ENCODE measurements at regions not wholly inside any gene's neighbourhood (a gene's known extent, or its start where the extent isn't known, plus 50 kb on each side); places are given as distances from the start of the nearest gene placed in this dataset.

GRCh38 chr5:89343666-89344065, 460.7 kb upstream of the MEF2C start:
- DNase-seq (ENCODE audit: low read depth) = no peak
- TF ChIP-seq CTCF (IDR thresholded peaks at IDR 0.05; ENCODE audit: control insufficient read depth, insufficient read depth, low read depth, low read length, missing control alignments) = no peak
- no peak overlapping the region for H3K4me3 ChIP-seq (ENCODE audit: control insufficient read depth, low read depth, low read length)

- TF ChIP-seq CTCF (IDR thresholded peaks at IDR 0.05; ENCODE audit: control insufficient read depth, insufficient read depth, low read depth, low read length, missing control alignments) = no peak
- DNase-seq (ENCODE audit: low read depth) = peak; percentile 82
- no peak overlapping the region for H3K4me3 ChIP-seq (ENCODE audit: control insufficient read depth, low read depth, low read length)
Observed at GRCh38 chr5:89342106-89342876, 459.3 kb upstream of the MEF2C start.

GRCh38 chr5:89338935-89339334, 456.0 kb upstream of the MEF2C start:
- H3K4me3 ChIP-seq (ENCODE audit: control insufficient read depth, low read depth, low read length) = no peak overlapping the region
- no peak for TF ChIP-seq CTCF (IDR thresholded peaks at IDR 0.05; ENCODE audit: control insufficient read depth, insufficient read depth, low read depth, low read length, missing control alignments)
- peak; percentile 69 for DNase-seq (ENCODE audit: low read depth)

DNA sequence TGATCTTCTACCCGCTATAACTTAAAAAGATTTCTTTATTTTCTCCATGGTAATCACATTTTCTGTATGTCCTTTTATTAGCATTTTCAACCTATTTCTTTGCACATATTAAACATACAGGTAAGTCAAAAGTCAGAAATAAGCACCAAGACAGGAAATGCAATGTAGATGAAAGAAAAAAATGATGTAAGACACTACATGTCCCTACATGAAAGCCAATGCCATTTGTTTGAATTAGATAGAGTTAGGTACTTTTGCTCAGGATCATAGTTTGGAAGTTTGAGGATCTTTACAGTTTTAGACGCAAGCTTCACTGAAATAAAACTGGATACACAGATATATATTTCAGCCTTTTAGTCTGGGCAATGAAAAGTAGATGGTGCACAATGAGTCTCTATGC, 453.1 kb upstream of the MEF2C start:
- TF ChIP-seq CTCF (IDR thresholded peaks at IDR 0.05; ENCODE audit: control insufficient read depth, insufficient read depth, low read depth, low read length, missing control alignments) = no peak
- H3K4me3 ChIP-seq (ENCODE audit: control insufficient read depth, low read depth, low read length) = no peak overlapping the region
- no peak for DNase-seq (ENCODE audit: low read depth)

DNA sequence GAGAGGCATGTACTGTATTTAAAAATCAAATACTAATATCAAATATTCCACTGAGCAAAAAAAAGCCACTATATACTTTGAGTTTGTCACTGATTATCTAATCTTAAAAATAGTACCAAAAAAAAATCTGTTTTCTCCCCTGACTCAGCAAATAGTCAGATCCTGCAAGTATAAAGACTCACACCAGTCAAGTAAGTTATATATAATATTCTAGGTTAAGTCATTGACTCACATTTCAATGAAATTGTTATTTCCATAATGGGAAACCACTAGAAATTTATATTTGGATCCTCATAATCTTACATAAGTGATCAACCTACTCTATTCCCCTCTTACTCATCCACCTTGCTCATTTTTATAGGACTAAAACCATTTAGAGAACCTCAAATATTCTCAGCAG, 447.2 kb upstream of the MEF2C start:
- no peak overlapping the region for H3K4me3 ChIP-seq (ENCODE audit: control insufficient read depth, low read depth, low read length)
- no peak for DNase-seq (ENCODE audit: low read depth)
- no peak for TF ChIP-seq CTCF (IDR thresholded peaks at IDR 0.05; ENCODE audit: control insufficient read depth, insufficient read depth, low read depth, low read length, missing control alignments)

DNA sequence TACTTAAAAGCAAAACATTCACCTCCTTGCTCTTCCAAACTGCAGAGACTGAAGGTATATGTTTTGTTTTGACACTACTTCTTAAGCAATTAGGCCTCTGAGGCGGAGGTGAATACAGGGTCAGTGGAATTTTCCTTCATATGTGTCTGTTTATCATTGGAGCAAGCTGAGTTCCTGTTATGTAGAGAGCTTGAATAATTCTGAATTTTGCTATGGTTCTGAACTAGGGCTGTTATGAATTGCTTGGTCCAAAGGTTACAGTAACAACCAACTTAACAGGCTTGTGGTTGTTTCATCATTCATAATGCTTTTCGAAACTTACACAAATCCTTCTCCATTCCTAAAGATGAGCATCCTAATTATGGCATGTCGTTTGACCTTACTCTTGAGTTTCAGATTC, 444.6 kb upstream of the MEF2C start:
- no peak for TF ChIP-seq CTCF (IDR thresholded peaks at IDR 0.05; ENCODE audit: control insufficient read depth, insufficient read depth, low read depth, low read length, missing control alignments)
- no peak for DNase-seq (ENCODE audit: low read depth)

More for the DNA sequence above, 444.6 kb upstream of the MEF2C start:
- H3K4me3 ChIP-seq (ENCODE audit: control insufficient read depth, low read depth, low read length) = no peak overlapping the region

Measured in AG09309 (cell line).